NCI-H2107 treated with DMSO at 0.1 percent for 48 hours (cell line): ENCODE measurements at regions not wholly inside any gene's neighbourhood (a gene's known extent, or its start where the extent isn't known, plus 50 kb on each side); places are given as distances from the start of the nearest gene placed in this dataset.
"Not testable (repeated sequence)": the region's sequence is repeated elsewhere in the genome, so short reads cannot be mapped to it uniquely, and the experiment has no call there.

Experiments used
- DNase-seq: peaks from one replicate; lab custom pipeline; 2025; ENCODE audit not compliant: unreplicated experiment; lab: John Stamatoyannopoulos, UW

GRCh38 chr10:36880898-36881297 is 244.5 kb upstream of the ANKRD30A start:
- no peak for DNase-seq

GRCh38 chr10:36872702-36873393 is 252.6 kb upstream of the ANKRD30A start:
- DNase-seq = no peak

GRCh38 chr10:36840788-36841187 is 284.6 kb upstream of the ANKRD30A start:
- no peak for DNase-seq

GRCh38 chr10:36837416-36837815 is 288.0 kb upstream of the ANKRD30A start:
- DNase-seq = no peak

- no peak for DNase-seq
These were observed 305.6 kb upstream of the ANKRD30A start for GRCh38 chr10:36819781-36820180.

GRCh38 chr10:36817898-36818297 is 307.5 kb upstream of the ANKRD30A start:
- DNase-seq = no peak

- no peak for DNase-seq
These were observed 316.6 kb upstream of the ANKRD30A start for GRCh38 chr10:36808625-36809362.

- no peak for DNase-seq
These were observed 322.2 kb upstream of the ANKRD30A start for GRCh38 chr10:36803229-36803628.

GRCh38 chr10:36802490-36803153 is 322.8 kb upstream of the ANKRD30A start:
- no peak for DNase-seq

GRCh38 chr10:36801660-36802059 is 323.7 kb upstream of the ANKRD30A start:
- DNase-seq = no peak

GRCh38 chr10:36794981-36795380 is 330.4 kb upstream of the ANKRD30A start:
- DNase-seq = no peak

GRCh38 chr10:36789974-36790373 is 335.4 kb upstream of the ANKRD30A start:
- DNase-seq = no peak

- no peak for DNase-seq
These were observed 337.2 kb upstream of the ANKRD30A start for GRCh38 chr10:36788152-36788551.

GRCh38 chr10:36783400-36783799 is 342.0 kb upstream of the ANKRD30A start:
- DNase-seq = no peak

- DNase-seq = no peak
These were observed 343.8 kb upstream of the ANKRD30A start for GRCh38 chr10:36781570-36781969.

GRCh38 chr10:36780158-36780557 is 345.2 kb upstream of the ANKRD30A start:
- no peak for DNase-seq

GRCh38 chr10:36779238-36779846 is 346.1 kb upstream of the ANKRD30A start:
- peak; percentile 57 for DNase-seq

GRCh38 chr10:36778651-36779050 is 346.7 kb upstream of the ANKRD30A start:
- no peak for DNase-seq

- DNase-seq = no peak
These were observed 351.7 kb upstream of the ANKRD30A start for GRCh38 chr10:36773652-36774051.

GRCh38 chr10:36771725-36772124 is 353.7 kb upstream of the ANKRD30A start:
- DNase-seq = no peak

GRCh38 chr10:36769741-36770140 is 355.7 kb upstream of the ANKRD30A start:
- not testable (repeated sequence) for DNase-seq

- no peak for DNase-seq
These were observed 358.5 kb upstream of the ANKRD30A start for GRCh38 chr10:36766940-36767339.
